Activated CD4-positive, alpha-beta memory T cell treated with anti-CD3 and anti-CD28 coated beads, Interleukin-2, amount 10 ng/mL, durations not matched to agents 7 days and 5 days (primary cell): ENCODE measurements at regions not wholly inside any gene's neighbourhood (a gene's known extent, or its start where the extent isn't known, plus 50 kb on each side); places are given as distances from the start of the nearest gene placed in this dataset.
"Not testable (repeated sequence)": the region's sequence is repeated elsewhere in the genome, so short reads cannot be mapped to it uniquely, and the experiment has no call there.

Source experiments
- CTCF ChIA-PET: fragments of 350-600 bp; sonication (Branson Sonifier 250); formaldehyde crosslinking; loops from one replicate; lab custom pipeline; 2021; ENCODE audit warnings: antibody characterized with exemption, inconsistent platforms; lab: Charles Lee
- POLR2A ChIA-PET: fragments of 350-600 bp; sonication (Branson Sonifier 250); formaldehyde crosslinking; loops from one replicate; lab custom pipeline; 2021; ENCODE audit warnings: antibody characterized with exemption; lab: Charles Lee
- DNase-seq: peaks from one replicate; pipeline ENCODE4 v3.0.0-alpha.2; 2020
- H3K27ac Mint-ChIP-seq: one replicate; pipeline ENCODE4 v1.8.0; 2021; ENCODE audit warnings: mild to moderate bottlenecking, mixed read lengths
- H3K27me3 Mint-ChIP-seq: one replicate; pipeline ENCODE4 v1.8.0; 2021; ENCODE audit warnings: mixed read lengths
- H3K36me3 Mint-ChIP-seq: one replicate; pipeline ENCODE4 v1.8.0; 2021; ENCODE audit warnings: low read depth, mixed read lengths
- H3K4me1 Mint-ChIP-seq: one replicate; pipeline ENCODE4 v1.8.0; 2021; ENCODE audit warnings: mixed read lengths
- H3K4me3 Mint-ChIP-seq: one replicate; pipeline ENCODE4 v1.8.0; 2021; ENCODE audit warnings: mild to moderate bottlenecking, mixed read lengths
- H3K9me3 Mint-ChIP-seq: one replicate; pipeline ENCODE4 v1.8.0; 2021; ENCODE audit warnings: mixed read lengths

DNA sequence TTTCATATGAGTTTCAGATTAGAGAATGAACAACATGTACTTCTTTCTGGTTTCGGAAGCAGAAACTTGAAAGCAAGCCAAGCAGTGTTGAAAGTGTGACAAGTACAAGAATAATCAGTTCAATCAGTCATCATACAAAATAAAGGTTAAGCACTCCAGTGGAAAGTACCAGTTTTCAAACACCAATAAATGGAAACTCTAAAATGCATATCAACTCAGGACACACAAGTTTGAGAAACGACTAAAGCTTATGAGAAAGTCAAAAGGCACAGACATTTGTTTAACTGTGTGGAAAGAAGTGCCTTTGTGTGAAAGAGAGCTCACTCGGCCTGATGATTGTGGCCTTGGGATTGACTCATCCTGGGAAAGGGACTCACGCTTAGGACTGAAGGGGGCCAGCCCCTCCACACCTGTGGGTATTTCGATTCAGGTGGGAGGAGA, 60.6 kb upstream of the AKR1C1 start:
- H3K4me3 Mint-ChIP-seq = no peak overlapping the region
- H3K4me1 Mint-ChIP-seq = peaks cover 11% of the 10 kb centered on the region
- ChIA-PET POLR2A (no interaction called here), CTCF (no interaction called here)
- no peak overlapping the region for H3K27ac Mint-ChIP-seq
- no peaks in the 10 kb centered on the region for H3K9me3 Mint-ChIP-seq
- H3K36me3 Mint-ChIP-seq = no peaks in the 10 kb centered on the region
- no peaks in the 10 kb centered on the region for H3K27me3 Mint-ChIP-seq
- DNase-seq = no peak

- H3K36me3 Mint-ChIP-seq, POLR2A ChIA-PET: not testable (repeated sequence)
Measured at GRCh38 chr10:4903126-4903525, 60.1 kb upstream of the AKR1C1 start.

DNA sequence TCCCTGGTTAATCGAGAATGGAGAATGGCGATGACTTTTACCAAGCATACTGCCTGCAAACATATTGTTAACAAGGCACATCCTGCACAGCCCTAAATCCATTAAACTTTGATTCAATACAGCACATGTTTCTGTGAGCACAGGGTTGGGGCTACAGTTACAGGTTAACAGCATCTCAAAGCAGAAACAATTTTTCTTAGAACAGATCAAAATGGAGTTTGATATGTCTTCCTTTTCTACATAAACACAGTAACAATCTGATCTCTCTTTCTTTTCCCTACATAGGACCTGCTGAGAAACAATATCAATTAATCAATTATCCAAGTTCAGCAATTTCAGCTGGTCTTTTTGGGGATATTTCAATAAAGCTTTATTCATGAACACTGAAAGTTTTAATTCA, 59.5 kb upstream of the AKR1C1 start:
- POLR2A ChIA-PET, H3K36me3 Mint-ChIP-seq, CTCF ChIA-PET, DNase-seq, H3K9me3 Mint-ChIP-seq, H3K27ac Mint-ChIP-seq, H3K4me3 Mint-ChIP-seq, H3K27me3 Mint-ChIP-seq: not testable (repeated sequence)
- H3K4me1 Mint-ChIP-seq = peaks cover 11% of the 10 kb centered on the region

More at GRCh38 chr10:4903126-4903525, 60.1 kb upstream of the AKR1C1 start:
- H3K27me3 Mint-ChIP-seq, H3K9me3 Mint-ChIP-seq, H3K4me3 Mint-ChIP-seq, DNase-seq, CTCF ChIA-PET, H3K27ac Mint-ChIP-seq: not testable (repeated sequence)
- H3K4me1 Mint-ChIP-seq = peaks cover 11% of the 10 kb centered on the region

- no peak overlapping the region for H3K27ac Mint-ChIP-seq
- H3K4me1 Mint-ChIP-seq = no peaks in the 10 kb centered on the region
- ChIA-PET CTCF (interaction anchor here (1.6 kb wide), 1 partner anchor 59 kb away, joined by 6 read pairs; no protein-coding TSS in a partner anchor), POLR2A (no interaction called here)
- no peak for DNase-seq
- H3K4me3 Mint-ChIP-seq = no peak overlapping the region
- H3K9me3 Mint-ChIP-seq = no peaks in the 10 kb centered on the region
- no peaks in the 10 kb centered on the region for H3K27me3 Mint-ChIP-seq
- H3K36me3 Mint-ChIP-seq = no peaks in the 10 kb centered on the region
Measured at GRCh38 chr10:4909118-4909517, 54.1 kb upstream of the AKR1C1 start.
